Retina (tissue), 1 donor: ENCODE measurements at regions not wholly inside any gene's neighbourhood (a gene's known extent, or its start where the extent isn't known, plus 50 kb on each side); places are given as distances from the start of the nearest gene placed in this dataset.
A peak's percentile ranks its signal among the peaks of the same experiment; 100 is the strongest.

Experiments
- DNase-seq: peaks from one replicate; pipeline ENCODE4 v3.0.0-alpha.2; 2016

DNA sequence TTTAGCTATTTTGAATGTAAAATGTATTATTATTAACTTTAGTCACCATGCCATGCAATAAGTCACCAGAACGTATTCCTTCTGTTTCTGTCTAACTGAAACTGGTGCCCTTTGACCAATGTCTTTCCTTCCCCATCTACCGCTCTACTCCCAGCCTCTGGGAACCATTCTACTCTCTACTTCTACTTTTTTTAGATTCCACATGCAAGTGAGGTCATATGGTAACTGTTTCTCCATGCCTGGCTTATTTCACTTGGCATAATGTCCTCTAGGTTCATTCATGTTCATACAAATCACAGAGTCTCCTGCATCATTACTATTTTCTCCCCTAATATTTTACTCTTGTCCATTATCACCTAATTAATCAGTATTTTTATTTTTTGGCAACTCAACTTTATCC, 160.1 kb downstream of the TMX1 start:
- no peak for DNase-seq

DNA sequence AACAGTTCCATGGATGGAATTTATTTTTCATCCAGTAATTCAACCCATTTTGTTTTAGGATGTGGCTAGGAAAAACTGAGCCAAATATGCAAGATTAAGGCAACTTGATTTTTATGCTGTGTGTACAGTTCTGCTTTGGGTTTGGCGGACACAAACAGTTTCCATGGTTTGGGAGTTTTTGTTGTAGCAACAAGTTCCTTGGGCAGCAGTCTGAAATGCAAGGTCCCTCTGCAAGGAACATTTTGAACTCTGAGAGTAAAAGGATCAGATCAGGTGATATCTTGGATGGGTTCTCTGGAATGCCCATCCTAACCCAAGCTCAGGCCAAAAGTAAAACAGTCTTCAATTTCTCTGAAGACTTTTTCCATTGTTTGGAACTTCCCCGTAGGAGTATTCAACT, 161.2 kb downstream of the TMX1 start:
- DNase-seq = no peak

DNA sequence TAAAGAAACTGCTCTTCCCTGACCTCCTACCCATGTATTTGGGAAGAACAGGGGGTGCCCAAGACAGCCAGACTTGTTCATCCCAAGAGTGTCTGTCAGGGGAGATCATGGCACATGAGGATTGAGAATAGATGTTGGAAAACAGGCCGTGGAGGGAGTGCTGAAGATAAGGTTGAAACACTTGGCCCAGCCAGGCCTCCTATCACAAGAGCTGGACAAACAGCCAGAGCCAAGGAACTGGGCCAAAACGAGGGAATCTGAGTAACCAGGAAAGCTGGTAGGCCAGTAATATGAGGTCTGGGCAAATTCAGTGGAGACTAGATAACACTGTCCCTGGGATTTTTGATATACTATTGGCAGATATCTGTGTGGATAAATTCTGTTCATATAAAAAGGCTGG, 161.7 kb downstream of the TMX1 start:
- no peak for DNase-seq

DNA sequence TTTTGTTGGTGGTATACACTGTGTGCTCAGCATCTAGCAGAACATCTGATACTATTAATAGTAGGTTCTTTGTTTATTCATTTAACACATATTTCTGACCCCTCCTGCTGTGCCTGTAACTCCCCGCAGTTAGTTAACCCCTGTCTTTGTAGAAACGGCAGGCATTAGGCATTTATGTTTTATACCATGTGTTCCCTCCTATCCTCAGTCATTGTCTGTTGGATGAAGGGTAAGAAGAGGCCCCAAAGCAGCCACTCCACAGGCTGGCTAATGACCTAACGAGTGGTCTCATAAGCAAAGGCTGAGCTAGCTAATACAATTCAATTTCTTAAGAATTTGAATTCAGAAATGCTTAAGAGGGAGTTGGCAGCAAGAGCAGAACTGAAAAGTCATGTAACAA, 170.8 kb downstream of the TMX1 start:
- peak; percentile 37 for DNase-seq

DNA sequence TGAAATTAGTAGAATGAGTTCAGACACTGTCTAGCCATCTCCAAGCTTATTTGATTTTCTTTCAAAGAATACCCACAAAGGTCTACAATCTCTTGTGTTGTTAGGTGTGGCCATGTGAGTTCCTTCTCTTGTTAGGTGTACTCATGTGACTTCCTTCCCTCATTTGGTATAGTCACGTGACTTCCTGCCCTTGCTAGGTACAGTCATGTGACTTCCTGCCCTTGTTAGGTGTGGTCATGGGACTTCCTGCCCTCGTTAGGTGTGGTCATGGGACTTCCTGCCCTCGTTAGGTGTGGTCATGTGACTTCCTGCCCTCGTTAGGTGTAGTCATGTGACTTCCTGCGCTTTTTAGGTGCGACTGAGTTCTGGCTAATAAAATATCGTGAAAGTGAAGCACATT, 179.6 kb downstream of the TMX1 start:
- no peak for DNase-seq

DNA sequence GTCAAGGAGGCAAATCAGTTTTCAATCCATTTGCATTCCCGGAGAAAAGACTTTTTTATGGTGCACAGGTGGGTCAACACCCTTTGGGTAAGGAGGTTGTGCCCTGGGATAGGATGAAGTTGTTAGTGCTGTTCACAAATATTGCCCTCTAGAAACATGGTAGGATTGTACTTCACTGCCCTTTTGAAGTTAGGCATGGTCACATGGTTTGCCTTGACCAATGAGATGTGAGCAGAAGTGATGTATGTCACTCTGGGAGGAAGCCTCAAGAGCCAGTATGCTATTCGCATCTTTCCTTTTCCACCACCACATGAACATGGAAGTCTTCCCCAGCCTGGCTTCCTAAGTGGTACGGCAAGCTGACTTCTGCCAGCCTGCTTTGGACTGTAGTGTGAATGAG, 182.7 kb downstream of the TMX1 start:
- DNase-seq = no peak

DNA sequence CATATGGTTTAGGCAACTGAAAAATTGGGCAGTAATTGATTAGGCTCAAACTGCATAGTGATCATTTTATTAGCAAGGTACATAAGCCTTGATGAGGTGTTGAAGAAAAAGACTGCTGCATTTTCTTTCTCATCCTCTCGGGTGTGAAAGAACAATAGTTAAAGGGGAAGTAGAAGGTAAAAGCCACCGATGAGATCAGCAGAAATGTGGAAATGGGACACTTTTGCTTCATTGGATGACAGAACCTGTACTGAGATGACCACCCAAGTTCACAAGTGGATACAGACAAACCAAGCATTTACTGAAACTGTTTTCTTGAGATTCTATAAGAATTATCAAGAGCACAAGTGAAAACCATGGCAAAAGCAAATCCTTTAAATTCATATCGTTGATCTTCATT, 184.0 kb downstream of the TMX1 start:
- no peak for DNase-seq

DNA sequence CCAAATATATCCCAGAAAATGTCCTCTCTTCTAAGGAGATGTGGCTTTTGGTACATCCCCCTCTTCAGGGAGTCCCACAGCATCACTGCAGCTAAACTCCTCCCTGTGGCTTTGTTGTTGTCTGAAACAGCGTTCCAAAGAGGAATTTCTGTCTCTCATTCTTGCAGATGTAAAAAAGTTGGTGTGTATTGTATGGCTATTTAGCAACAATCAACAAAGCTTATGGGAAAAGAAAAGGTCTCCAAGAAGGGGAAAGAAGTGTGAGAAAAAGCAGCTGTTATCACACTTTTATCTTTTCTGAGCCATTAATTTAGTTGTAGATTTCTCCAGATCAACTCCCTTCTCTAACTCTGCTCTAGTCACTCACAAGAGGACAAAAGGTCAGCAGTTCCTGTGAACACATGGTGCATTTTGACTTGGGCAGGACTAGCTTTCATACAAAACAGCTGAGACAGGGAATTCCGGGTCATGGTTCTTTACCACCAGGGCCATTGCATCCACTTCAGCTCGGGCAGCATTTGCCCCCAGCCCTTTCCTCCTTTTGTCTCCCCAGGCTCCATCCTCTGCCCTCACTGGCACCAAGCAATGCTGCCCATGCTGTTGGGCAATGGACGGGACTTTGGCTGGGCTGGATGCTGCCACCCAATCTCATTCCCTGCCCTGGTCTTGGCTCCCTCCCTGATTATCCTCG, 184.7 kb downstream of the TMX1 start:
- DNase-seq = peak; percentile 32

DNA sequence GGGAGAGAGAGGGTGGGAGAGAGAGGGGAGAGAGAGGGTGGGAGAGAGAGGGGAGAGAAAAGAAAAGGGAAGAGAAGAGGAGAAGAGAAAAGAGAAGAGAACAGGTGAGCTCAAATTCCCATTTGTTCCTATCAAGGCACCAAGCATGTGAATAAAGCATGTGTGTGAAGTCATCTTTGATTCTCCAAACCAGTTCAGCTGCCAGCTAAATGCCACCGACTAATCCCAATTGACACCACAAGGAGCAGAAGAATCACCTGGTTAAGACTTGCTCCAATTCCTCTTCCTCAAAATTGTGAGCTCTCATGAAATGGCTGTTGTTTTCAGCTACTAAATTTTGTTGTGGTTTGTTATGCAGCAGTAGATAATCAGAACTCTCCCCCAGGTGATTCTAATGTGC, 188.9 kb downstream of the TMX1 start:
- DNase-seq = no peak

DNA sequence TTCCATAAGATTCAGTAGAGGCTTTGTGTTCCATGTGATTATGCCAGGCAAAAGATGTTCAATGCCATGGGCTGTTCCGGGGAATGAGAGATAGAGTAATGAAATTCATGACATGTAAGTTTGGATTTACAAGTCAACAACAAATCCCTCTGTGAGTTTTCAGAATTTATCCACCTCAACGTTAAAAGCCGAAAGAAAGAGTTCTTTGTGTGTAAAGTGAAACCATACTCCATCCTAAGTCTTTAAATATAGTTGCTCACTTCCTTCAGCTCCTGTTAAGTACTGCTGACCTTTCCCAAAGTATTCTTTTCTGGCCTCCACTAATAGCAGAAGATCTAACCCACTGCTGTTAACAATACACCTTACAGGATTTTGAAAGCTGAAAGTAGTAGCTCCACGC, 190.0 kb downstream of the TMX1 start:
- no peak for DNase-seq

DNA sequence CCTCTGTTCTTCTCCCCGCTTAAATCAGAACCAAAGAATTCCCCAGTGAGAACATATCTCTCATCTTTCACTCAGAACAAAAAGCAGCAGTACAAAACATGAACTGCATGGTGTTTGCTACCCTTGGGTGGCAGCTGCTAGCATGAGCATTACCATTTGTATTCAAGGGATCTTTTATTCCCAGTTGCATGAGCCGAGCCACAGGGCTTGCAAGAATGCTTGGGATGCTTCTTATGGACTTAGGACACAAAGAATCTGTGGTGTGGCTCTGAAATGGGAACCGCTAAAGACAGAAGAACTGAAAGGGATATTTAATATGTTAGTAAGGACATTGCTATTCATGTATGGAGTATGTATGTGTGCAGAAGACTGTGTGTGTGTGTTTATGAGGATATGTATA, 190.6 kb downstream of the TMX1 start:
- no peak for DNase-seq

DNA sequence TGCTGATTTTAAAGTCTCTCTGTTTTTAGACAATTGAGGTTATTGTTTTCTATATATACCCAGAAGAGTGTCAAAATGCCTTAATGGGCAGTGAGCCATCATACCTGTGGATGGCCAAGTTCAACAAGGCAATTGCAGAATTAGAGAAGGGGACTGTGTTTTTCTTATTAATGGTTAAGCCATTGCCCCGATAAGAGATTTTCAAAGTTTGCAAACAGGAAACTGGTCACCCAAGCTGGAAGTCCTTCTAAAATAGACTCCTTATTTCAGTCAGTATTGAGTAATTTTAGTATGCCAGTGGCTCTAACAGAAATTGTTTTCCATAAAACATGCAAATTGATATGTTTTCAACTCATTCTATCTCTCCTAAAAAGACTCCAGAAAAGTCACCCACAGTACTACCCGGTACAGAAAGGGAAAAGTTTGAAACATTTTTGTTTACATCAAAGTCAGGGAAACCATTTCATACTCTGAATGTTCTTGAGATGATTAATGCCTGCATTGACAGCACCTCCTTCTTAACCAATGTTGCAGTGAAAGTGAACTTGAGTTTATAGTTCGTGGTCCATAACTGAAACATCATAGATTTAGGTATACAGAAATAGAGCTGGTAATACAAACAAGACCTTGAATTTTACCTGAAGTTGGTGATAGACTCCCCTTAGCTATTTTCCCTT, 191.1 kb downstream of the TMX1 start:
- DNase-seq = no peak

DNA sequence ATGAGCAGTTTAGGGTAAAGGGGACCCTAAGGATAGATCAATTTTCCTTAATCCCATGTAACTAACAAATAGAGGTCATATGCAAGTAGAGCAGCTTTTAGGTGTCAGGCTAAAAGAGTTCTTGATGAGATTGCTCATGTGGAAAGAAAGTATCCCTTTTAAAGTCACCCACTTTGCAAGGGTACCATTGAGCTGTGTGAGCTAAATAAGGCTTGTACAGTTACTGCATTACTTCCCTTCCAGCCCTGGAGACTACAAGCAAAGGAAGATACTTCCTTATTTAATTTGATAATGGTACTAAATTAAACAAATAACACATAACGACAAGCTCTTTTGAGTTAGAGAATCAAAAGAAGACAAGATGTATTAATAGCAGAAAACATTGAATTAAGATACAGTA, 191.7 kb downstream of the TMX1 start:
- DNase-seq = no peak

DNA sequence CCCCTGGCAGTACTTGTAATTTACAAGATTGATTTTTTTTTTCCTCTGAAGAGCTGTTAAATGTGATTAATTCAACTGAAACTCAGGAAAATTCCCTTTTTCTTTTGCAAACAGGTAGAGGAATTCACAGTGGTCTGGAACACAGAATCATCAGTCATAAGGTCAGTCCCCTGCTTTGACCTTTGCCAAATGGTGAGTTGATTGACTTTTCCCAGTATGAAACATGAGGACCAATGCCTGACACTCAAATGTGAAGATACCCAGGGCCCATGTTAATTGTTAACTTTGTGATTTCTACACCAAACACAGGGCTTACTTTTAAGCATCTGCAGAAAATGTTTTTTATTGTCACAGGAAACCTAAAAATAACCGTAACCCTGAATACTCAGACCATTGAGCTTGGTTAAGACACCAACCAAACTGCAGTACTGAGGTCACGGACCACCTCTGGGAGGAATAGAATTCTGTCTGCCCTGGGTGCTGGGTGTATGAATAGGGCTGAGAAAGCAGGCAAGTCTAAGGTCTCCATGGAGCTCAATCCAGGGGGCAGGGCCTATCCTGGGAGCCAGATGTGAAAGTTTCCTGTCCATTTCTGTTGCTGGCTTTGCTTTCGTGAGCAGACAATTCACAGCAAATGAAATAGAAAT, 192.4 kb downstream of the TMX1 start:
- no peak for DNase-seq

DNA sequence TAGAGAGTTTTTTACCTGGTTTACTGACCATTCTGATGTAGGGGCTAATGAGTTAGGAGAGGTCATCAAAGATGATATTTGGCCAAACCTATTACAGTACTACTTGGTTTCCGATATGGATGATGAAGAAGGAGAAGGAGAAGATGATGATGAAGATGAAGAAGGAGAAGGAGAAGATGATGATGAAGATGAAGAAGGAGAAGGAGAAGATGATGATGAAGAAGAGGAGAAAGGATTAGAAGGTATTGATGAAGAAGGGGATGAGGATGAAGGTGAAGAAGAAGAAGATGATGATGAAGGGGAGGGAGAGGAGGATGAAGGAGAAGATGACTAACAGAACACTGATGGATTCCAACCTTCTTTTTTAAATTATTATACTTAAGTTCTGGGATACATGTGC, 196.6 kb downstream of the TMX1 start:
- no peak for DNase-seq

DNA sequence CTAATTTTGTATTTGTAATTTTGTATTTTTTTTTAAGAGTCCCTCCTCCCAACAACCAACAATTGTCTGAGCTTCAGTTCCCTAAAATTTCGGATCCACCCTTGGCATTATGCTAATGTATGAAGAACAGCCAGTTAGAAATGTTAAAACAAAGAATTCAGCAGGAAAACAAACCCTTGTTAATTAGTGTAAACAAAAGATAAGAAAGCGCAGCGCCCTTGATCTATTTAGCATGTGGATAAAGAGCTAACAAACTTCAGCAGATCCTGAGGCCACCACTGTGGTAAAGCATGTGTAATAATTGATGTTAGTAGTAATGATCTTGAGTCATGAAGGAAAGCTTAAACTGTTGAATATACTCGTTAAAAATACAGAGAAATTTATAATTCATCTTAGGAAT, 199.8 kb downstream of the TMX1 start:
- DNase-seq = no peak

DNA sequence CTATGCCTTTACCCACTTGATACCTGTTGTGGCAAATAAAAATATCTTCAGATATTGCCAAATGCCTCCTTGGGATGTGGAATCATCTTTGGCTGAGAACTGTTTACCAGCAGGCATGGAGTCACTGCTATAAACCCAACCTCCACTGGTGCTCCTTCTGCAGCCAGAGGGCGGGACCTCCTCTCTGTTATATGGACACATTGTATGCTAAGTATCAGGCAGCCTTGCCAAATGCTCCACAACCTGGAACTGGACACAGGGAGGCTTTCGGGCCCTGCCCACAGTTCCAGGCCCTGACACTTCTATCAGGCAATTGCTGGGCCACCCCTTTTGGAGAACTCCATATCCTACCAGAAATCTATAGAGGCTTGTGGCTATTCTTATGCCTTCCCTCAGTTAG, 201.0 kb downstream of the TMX1 start:
- no peak for DNase-seq

DNA sequence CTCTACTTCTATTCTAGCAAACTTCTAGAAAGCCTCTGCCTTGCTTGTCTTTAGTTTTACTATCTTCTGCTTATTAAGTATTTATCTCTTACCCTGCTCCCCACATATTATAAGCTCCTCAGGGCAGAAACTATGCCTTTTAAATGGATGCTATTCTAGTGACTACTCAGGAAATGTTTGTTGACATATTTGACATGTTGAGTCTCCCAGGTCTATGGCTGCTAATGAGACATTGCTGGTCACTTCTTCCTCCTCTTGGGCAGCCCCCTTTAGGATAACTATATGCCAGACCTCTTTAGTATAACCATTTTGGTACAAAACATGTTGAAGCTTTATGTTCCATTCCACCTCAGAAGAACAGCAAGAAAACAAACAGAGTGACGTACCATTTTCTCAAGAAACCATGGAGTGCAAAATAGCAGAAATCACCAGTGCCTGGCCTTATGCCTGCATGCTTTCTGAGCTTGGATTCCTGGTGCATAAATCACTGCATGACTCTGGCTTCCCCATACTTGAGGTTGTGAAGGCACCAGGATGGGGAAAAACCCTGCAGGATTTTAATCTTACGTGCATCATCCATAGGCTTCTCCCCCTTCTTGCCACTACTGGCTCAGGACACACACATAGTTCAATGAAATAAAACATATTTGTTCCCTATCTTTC, 202.6 kb downstream of the TMX1 start:
- DNase-seq = no peak

DNA sequence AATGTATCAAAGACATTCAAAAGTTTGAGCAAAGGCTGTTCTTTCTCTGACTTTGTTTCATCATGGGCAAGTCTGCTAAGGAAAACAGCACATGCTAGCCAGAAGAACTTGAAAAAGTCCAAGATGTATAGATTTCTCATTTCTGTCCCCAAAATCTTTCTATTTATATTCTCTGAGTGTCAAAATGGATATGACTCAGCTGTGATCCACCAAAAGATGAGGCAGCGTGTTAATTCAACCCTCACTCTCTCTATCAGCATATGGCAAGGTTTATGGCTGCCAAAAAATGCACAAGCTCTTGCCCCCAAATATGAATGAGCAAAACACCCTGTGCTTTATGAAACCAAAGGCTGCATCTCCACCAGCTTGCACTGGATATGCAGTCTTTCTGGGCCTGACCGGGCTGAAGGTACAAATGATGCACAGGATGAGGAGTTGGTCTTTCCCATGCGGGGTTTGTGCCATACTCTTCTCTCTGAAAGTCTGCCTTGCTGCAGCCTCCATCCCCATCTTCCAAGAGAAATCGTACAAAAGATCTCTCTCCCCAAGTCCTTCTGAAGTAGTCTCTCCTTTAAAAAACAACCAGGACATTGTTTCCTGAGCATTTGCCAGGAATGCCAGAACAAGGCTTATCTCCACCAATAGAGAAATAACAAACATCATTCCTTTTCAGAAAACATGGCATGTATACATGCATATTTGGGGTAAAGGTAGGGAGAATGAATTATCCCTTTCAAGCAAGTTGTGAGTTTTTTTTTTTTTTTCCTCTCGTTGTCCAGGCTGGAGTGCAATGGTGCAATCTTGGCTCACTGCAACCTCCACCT, 203.4 kb downstream of the TMX1 start:
- no peak for DNase-seq

DNA sequence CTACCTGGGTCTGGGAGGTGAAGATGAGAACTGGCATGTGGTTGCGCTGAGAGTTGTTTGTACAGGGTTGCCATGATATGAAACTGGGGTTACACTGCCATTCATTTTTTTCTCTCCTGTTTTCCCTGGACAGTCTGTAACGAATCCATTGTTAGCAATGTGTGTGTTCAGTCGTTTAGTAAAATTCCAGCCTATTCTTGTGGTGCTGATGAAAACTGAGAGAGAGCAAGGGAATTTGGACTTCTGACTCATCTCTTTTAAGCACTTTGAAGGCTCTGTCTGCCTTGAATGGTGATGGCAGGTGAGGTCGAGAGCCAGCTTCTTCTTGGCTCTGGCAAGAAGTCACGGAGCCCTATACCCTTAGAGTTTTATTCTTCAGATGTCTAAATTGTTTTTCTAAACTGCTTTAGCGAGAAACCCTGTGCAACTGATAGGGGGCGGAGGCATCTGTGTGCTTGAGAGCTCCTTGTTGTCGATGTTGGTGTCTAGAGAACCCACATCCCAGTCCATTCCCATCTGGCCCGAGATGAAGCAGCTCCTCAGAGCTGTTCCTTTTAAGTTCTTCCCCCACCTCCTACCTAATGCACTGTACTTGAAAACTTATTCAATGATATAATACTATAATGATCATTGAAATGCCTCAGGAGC, 204.4 kb downstream of the TMX1 start:
- no peak for DNase-seq

DNA sequence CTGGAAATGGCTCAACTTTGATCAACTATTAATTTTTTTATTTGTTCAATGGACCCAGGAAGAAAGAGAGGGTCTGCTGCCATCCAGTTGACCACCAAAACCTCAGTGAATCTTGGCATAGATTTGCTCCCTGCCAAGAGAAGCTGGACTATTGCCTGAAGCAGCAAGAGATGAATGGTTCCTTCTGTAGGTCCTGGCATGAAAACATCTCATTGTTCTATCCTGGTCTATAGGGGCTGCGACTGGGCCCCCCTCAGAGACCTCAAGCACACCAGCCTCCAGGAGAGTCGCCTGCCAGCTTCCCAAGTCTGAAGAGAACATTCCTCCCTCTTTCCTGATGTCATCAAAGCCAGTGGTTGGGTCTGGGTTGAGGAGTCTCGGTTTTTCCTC, 204.9 kb downstream of the TMX1 start:
- DNase-seq = no peak

DNA sequence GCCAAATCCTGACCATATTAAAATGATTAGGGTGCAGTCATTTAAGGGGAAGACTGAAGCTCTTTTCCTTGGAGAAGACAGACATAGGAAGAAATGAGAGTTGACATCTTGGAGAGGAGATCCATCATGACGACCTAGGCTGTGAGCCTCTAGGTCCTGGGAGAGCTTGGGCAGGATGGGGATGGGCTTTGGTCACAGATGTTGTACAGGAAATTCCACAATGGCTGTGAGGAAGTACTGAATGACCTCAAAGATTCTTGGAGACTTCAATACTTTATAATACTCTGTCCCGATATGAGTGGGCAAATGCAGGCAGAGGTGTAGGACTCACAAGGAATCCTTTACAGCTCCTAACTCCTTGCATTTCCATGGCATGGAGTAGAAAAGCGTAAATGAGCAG, 204.9 kb upstream of the FRMD6 start:
- DNase-seq = no peak

DNA sequence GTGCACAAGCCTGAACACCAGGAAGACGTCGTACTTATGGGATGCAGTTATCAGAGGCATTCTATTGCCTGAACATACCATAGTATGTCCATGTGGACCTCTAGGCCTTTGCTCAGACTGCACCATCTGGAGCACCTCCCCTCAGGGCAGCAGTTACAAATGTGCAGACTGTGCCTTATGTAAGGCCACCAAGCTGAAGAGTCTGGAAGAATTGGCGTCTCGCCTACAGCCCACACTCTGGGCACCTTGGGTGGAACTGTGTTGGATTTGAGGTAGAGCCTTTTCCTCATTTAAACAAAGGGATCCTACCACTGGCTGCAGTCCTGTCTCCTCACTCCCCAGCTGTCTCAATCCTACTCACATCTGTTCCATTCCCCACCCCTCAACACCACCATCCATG, 204.3 kb upstream of the FRMD6 start:
- no peak for DNase-seq
